LoVo (cell line): ENCODE measurements at regions not wholly inside any gene's neighbourhood (a gene's known extent, or its start where the extent isn't known, plus 50 kb on each side); places are given as distances from the start of the nearest gene placed in this dataset.
"Not testable (repeated sequence)": the region's sequence is repeated elsewhere in the genome, so short reads cannot be mapped to it uniquely, and the experiment has no call there.

Experiments
- DNase-seq: peaks from one replicate; pipeline ENCODE4 v3.0.0-alpha.2; 2016; ENCODE audit warnings: low spot score

DNA sequence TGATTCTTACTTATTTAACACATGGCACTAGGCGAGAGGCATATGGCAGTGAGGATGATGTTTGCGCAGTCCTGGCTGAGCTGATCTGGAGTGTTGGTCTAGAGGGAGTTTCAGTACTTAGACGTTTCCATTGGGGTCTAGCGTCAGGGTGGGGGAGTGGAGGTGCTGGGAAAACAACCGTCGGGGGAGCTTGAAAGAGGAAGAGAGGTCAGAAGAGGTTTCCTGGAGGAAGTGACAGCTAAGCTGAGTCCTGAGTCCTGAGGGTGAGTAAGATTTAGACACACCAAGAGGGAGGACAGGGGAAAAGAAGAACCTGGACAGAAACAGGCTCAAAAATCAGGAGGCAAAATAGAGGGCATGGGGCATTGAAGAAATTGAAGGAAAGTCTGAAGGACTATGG is 81.4 kb downstream of the ALOX5AP start:
- no peak for DNase-seq

DNA sequence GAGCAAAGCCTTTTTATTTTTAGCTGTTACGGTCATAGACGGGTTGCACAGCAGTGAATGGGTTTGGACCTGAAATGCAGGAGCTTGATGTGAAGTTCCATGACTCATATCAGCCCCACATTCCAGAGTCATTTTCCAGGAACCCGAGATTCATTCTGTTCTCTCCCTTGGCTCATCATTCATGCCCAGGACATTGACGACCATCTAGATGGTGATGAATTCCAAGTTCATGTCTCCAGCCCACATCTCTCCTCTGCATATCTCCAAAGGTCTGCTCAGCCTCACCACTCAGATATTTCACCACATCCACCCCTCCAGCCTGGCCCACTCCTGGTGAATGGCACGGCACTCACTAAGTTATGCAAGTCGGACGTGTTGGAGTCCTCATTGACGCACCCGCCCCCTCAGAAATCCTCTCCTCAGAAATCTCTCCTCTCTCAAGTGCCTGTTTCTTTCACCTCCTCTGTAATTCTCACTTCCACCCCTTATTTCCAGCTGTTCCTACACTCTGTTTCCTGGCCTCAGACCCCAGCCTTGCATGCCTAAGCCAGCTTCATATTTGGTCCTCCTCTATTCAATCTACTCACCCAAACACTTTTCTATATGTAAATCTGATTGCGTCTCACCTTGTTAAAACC is 83.1 kb downstream of the ALOX5AP start:
- DNase-seq: no peak

DNA sequence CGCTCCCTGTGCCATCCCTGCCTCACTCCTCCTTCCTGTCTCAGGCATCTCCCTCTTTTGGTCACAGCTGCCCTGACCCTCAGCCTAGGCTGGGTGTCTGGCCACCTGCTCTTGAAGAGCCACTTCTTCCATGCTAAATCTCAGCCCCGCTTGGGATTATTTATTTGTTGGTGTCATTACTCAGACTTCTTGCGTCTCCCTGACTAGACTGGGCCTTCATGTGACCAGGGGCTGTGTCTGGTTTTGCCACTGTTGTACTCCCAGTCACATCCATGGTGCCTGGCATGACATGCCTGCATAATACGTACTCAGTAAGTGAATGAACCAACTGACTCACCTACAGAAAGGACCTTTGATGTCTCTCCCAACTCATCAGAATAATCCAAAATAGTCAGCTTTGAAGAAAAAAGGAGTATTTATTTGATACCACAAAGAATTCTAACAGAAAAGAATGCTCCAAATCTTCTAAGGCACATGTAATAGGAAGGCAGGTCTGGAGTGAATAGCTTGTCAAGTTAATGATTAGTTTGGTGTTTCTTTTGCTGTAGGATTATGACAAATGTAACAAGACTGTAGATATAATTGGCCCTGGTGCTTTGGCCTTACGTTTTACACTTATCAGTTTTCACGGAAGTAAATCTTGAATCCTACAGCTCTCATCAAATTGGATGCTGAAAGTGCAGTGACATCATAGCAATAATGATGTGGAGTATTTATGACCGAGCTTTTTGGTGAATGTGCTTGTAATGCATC is 84.0 kb downstream of the ALOX5AP start:
- DNase-seq: no peak

DNA sequence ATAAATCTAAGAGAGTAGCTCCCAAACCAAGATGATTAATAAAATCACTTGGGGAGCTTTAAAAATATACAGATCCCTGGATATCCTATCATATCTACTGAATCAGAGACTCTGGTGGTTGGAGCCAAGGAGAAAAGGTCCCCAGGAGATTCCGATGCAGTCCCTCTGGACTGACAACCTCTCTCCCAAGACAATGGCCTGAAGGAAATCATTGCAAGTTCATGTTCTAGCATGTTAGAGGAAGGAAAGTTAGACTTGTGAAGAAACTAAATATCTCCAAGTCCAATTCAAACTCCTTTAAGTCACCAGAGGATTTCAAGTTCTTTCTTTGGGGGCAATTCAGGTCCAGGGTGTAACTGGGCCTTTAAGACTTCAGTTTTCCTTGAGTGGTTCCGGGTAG is 84.7 kb upstream of the MEDAG start:
- DNase-seq: no peak

DNA sequence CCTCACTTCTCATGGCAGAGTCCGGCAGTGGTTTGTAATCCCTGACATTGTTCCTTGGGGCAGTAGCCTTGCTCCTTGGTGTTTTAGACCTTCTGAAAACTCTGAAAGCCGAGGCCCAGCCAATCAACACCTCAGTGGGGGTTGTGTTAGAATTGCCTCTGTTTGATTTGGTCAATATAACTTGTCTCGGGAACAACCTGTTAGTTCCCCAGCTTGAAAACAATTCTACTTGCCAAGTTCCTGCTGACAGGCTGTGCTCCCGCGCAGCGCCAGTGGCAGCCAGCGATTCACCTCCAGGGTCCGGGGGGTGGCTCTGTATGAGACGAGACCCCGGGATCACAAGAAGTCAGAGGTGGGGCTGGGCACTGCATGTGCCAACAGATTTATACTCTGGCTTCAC is 81.4 kb upstream of the MEDAG start:
- no peak for DNase-seq

DNA sequence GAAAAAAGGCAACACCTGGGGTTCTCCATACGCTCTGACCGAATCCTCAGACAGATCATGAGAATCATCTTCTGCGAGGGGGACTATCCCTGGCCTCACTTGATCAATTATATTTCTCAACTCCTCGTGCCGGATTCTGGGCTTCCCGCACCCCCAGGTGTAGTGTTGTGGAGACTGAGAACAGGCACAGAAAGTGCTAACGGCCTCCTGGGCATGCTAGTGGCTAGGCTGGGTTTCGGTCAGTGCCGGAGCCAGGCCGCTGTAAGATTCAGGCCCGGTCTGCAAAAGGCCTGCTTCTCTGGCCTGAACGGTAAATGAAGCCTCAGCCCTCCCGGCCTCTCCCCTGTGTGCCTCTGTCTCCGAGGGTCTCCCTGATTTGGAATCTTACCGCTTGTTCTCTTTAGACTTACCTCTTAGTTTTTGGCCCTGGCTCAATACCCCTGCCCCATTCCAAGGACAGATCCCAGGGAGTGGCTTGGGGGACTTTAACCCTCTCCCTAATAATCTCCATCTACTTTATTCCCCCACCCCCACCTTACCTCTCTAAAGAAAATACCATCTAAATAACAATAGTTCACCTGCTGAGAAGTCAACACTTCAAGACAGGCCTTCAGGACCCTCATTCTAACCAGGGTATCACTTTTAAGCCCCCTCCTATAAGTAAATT is 79.0 kb upstream of the MEDAG start:
- DNase-seq: no peak

DNA sequence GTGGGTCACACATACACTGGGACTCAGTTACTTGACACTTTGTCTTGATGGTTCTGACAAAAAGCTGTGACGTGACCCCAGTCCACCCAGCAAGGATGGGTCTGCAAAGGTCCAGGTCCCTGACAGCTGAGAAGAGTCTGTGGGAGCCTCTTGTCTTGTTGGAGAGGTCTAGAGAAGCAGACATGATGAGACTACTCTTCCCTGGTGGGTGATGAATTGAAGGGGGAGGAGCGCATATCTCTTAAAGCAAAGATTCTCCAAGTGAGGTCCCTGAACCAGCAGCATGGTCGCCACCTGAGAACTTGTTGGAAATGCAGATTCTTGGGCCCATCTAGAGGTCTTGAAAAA is 78.5 kb upstream of the MEDAG start:
- no peak for DNase-seq

DNA sequence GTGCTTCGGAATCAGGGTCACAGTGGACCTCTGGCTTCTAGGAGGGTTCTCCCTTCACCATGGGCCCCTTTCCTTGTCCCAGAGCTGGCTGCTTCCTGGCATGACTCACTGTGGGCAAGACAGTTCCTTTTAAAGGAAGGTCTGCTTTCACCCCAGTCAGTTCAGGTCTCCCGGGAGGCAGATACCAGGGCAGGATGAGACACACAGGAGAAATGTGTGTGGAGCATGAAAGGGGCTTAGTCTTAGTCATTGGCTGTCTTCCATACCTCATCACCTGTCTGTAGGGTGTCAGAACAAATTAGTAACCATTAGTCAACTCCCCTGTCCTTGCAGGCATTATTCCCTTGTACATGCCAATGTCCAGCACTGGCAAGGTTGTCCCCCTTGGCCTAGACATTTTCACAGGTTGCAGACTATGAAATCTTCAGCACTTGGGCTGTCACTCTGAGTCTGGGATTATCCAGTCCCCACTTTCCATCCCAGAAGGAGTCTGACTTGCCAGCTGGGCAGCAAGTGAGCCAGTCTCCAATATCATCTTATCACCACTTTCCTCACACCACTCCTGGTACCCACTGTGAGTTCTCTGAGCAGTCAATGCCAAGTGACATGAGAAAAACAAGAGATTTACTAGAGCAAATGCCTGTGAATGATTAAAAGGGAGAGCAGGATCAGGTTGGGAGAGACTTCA is 76.8 kb upstream of the MEDAG start:
- DNase-seq: peak; percentile 60

DNA sequence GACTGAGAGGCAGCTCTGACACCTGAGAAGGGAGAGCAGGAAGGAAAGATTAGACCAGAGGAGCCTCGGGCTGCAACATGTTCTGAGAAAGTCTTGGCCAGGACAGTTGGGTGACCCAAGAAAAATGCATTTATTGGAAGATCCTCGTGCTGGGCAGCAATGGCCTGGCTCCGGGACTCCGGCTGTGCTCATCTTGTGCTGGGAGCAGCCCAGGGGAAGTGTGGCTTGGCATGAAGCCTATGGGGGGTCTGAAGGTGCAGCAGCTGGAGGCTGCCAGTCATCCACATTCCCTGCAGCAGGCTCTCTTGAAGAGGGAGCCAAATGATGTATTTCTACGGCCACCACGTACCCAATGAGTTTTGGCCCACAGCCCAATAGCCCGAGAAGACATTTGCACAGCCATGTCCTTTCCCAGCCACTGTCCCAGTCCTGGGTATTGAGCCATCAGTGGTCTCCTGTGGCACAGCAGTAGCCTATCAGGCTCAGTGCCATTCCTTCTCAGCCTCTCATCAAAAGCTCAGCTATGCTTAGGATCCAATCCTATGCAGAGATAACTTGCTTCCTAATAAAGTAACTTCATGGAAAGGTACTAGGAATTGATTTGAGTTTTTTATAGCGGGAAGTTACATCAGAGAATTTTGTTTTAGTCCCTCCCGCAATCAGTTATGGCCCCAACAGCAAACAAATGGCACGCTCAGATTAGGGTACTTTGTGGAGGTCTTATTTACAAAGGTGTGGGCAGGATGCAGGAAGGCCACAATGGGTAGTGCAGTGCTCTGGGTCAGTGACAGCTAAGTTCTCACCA is 76.0 kb upstream of the MEDAG start:
- peak; percentile 2 for DNase-seq

DNA sequence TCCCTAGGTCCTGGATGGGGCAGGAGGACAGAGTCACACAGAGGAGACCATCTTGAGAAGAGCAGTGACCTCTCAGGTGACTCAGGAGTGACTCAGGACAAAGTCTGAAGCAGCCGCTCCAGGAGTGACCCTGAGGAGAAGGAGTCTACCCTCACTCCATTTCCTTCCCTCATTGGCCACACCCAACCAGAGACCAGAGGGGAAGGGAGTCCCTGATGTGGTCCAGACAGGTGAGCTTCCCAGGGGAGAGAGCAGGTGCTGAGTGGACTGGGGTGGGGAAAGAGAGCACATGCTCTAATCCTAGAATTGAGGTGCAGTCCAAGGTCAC is 75.5 kb upstream of the MEDAG start:
- DNase-seq: peak; percentile 32

DNA sequence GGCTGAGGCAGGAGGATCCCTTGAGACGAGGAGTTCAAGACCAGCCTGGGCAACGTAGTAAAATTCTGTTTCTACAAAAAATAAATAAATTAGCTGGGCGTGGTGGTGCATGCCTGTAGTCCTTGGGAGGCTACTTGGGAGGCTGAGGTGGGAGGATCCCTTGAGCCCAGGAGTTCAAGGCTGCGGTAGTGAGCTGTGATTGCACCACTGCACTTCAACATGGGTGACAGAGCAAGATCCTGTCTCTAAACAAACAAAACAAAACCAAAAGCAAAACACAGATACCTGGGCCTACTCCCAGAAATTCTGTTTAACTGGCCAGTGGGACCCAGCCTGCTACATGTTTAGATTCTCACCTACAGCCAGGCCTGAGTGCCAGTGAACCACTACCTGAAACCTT is 74.6 kb upstream of the MEDAG start:
- DNase-seq: no peak

DNA sequence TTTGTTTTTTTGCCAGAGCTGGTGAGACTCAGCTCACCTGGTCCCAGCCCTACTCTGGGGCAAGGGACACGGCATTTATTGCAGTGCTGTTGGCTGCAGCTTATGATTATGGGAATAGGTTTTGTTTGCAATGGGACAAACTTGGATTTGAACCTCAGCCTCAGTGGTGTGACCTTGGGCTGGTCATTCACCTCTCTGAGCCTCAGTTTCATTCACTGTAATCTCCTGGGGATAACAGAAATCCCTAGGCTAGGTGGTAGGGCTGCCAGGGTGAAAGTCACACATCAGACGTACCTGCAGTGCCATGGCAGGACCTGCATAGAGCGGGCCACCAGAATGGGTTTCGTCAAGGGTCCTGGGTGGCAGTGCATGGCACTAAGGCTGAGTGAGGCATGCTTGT is 73.7 kb upstream of the MEDAG start:
- DNase-seq: no peak

DNA sequence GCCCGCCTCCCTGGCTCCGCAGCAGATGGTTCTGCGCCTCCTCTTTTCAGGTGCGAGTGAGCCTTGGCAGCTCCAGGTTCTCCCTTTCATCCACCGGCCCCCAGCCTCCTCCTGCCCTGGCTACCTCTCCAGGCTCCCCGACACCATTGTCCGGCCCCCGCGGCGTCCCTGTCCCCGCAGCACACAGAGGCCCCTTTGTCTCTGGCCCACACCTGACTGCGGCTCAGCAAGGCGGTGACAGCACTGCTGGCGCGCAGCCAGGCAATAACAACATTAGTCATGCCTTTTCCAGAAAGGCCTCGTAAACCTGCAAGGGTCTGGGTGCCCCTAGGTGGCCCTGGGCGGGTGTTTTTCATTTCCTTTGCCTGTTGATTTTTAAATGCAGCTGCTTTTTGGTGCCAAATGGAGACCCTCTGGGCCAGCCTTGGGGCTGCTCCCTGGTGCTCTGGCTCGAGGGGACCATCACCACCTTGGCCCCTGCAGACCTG is 73.2 kb upstream of the MEDAG start:
- peak; percentile 96 for DNase-seq

DNA sequence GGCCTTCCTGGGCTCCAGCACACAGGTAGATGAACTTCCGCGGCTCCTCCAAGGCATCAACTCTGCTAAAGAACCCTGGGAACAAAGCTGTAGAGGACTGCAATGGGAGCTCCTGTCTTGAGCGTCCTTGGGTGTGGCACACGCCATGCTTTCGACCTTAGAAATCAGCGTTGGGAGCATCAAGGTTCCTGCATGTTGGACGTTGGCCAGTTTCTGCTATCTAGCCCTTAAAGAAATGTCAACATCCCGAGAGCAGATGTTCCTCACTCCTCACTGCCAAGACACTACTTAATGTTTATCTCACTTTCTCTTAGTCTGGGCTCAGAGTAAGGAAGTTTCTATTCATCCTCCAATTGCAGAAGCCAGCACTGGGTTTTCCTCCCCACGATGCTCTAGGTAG is 70.6 kb upstream of the MEDAG start:
- DNase-seq: peak; percentile 70

DNA sequence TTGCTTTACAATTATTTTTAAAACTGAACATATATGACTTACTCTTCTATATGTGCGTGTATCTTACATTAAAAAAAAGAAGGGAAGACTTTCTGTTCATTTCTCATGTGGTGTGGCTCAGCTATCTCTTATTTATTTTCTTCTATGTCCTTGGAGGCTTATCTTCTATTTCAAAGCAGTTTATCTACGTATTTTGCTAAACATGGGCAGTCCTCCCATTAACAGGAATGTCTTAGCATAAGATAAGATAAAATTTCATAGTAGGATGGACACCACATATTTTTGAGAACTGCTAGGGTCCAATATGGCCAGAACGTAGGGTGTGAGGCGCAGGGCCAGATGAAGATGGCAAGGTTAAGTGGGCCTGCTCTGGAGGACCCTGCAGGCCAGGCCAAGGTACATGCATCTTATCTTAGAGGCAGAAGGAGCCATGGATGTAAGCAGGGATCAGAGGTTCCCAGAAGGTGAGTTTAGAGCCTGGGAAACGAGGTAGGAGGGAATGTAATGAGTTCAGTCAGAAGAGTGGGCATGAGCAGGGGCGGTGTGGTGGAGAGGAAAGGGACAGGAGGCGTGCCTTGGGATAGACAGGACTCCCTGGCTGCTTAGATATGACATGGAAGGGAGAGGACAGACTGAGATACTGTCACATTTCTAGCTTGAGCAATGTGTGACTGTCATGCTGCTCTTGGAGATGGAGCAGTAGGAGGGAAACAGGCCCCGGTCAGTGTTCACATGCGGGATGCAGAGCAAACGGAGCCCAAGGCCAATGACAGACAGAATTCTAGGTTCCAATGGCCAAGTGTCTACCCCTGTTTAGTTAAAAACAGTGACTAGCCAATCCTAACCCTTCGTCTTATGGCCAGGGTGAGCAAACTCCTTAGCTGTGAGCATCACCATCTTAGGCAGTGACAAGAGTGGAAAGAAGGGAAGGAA is 68.6 kb upstream of the MEDAG start:
- no peak for DNase-seq

DNA sequence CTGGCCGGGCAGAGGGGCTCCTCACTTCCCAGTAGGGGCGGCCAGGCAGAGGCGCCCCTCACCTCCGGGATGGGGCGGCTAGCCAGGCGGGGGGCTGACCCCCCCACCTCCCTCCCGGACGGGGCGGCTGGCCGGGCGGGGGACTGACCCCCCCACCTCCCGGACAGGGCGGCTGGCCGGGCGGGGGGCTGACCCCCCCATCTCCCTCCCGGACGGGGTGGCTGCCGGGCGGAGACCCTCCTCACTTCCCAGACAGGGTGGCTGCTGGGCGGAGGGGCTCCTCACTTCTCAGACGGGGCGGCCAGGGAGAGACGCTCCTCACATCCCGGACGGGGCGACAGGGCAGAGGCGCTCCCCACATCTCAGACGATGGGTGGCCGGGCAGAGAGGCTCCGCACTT is 66.4 kb upstream of the MEDAG start:
- DNase-seq: not testable (repeated sequence)

DNA sequence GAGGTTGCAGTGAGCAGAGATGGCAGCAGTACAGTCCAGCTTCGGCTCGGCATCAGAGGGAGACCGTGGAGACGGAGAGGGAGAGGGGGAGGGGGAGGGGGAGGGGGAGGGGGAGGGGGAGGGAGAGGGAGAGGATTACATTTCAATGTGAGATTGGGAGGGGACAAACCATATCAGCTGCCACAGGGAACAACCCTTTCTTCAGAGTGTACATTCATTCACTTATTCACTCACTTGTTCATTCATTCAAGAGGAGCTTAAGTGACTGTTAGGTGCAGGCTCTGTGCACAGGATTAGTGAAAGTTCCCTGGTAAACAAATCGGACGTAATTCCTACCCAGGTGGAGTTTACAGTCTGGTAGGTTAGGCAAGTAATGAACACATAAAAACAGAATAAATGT is 65.6 kb upstream of the MEDAG start:
- DNase-seq: no peak

DNA sequence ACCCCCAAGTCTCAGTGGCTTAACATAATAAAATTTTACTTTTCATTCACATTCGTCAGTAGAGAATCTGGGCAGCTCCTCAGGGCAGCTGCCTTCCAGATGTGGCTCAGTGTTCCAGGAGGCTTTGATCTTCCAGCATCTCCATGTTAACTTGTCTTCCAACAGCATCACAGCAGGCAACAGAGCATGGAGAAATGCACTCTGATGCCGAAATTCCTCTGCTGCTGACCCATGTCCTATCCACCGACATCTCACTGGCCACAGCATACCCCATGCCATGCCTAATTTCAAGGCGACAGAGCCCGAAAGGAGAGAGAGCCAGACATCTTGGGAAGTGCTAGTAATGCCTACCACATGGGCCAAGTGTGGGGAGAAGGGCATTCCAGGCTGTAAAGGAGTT is 64.9 kb upstream of the MEDAG start:
- no peak for DNase-seq

DNA sequence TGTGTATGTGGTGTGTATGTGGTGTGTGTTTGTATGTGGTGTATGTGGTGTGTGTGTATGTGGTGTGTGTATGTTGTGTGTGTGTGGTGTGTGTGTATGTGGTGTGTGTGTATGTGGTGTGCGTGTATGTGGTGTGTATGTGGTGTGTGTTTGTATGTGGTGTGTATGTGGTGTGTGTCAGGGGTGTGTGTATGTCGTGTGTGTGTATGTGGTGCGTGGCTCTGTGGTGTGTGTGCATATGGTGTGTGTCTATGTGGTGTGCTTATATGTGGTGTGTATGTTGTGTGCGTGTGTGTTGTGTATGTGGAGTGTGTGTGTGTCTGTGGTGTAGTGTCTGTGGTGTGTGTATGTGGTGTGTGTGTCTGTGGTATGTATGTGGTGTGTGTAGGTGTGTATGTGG is 62.5 kb upstream of the MEDAG start:
- no peak for DNase-seq

DNA sequence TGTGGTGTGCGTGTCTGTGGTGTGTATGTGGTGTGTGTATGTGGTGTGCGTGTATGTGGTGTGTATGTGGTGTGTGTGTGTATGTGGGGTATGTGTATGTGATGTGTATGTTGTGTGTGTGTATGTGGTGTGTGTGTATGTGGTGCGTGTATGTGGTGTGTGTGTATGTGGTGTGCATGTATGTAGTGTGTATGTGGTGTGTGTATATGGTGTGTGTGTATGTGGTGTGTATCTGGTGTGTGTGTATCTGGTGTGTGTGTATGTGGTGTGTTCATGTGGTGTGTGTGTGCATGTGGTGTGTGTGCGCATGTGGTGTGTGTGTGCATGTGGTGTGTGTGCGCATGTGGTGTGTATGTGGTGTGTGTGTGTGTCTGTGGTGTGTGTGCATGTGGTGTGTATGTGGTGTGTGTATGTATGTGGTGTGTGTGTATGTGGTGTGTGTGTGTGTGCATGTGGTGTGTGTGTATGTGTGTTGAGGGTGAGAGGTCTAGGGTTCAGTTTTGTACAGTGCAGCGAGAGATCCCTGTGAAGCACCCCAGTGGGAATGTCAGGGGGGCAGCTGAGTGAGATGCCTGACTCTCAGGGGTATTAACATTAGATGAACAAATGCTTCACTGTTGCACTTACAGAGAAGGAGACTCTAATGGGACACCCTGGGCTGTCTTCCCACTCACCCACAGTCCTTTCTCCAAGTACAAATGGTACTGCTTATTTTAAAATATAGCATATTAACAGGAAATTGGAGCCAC is 61.3 kb upstream of the MEDAG start:
- no peak for DNase-seq
